RKO (cell line): ENCODE measurements at regions not wholly inside any gene's neighbourhood (a gene's known extent, or its start where the extent isn't known, plus 50 kb on each side); places are given as distances from the start of the nearest gene placed in this dataset.
A peak's percentile ranks its signal among the peaks of the same experiment; 100 is the strongest.

Experiments used
- DNase-seq: peaks from one replicate; pipeline ENCODE4 v3.0.0-alpha.2; 2016; ENCODE audit warnings: low spot score

GRCh38 chr1:219773110-219773509 lies 155.2 kb downstream of the SLC30A10 start:
- DNase-seq, result no peak

DNA sequence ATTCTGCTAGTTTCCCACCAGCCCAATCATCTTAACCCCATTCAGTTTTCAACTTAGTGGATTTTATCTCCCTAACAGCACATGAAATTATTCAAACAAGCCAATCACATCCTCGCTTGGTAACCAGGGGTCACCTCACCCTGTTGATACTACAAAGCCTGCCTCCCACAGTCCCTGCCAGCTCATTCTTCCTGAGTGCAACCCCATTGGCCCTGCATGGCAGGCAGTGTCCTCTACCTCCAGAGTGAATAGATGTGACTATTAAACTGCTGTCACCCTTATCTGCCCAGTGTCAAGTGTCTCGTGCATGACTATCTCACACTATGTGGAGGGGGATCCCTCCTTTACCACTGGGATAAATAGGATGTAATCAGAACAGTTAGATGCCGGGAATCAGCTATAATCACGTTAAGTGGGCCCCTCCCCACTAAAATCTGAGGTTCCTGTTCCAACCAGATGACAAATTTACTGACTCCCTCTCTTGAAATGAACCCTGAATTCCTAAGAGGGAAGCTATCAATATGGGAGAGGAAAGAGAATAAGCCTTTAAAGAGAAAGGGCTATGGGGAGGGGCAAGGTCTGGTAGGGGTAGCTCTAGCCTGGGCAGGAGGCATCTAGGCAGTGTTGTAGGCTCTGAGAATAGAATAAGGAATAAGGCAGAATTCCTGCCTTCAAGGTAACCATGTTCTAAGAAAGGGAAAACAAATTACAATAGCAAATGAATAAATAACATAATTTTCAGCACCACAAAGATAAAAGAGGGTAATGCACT lies 155.9 kb downstream of the SLC30A10 start:
- DNase-seq, result no peak

- peak; percentile 72 for DNase-seq
Observed at GRCh38 chr1:219771080-219771479, 157.3 kb downstream of the SLC30A10 start.

GRCh38 chr1:219763321-219763720 lies 150.4 kb upstream of the ZC3H11B start:
- no peak for DNase-seq

DNA sequence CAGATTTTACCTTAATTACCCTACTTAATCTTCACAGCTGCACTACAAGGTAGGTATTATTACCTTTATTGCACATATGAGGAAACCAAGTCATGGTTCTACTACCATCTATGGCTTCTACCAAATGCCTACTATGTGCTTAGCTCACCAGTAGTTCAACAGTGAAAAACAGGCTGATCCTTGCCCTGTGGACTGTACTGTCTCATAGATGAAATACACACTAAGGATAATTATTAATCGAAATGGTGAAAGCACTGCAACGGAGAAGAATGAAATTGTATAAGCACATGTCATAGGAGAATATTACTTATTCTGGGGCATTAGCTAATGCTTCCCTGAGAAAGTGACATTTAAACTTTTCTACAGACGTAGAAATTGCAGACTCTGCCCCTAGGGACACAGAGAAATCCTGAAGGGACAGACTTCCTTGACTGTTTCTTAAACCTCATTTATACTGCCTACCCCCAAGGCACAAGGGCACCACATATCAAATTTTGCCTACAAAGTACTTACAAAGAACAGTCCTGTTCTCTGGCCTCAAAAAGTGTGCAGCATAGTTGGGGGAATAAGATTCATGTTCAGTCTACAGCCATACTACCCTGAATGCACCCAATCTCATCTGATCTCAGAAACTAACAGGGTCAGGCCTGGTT lies 148.4 kb upstream of the ZC3H11B start:
- DNase-seq, result no peak

DNA sequence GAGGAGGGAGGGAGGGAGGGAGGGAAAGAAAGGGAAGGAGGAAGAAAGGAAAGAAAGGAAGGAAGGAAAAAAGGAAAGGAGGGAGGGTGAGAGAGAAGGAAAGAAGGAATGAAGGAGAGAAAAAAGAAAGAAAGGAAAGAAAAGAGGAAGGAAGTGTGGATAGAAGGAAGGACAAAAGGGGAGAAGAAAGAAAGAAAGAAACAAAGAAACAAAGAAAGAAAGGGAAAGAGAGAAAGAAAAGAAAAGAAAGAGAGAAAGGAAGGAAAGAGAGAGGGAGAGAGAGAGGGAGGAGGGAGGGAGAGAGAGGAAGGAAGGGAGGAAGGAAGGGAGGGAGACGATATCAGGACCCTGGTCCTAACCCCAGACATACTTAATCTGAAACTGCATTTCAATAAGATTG lies 146.2 kb upstream of the ZC3H11B start:
- DNase-seq, result no peak

- DNase-seq, result no peak
Observed at GRCh38 chr1:219757890-219758289, 145.0 kb upstream of the ZC3H11B start.

DNA sequence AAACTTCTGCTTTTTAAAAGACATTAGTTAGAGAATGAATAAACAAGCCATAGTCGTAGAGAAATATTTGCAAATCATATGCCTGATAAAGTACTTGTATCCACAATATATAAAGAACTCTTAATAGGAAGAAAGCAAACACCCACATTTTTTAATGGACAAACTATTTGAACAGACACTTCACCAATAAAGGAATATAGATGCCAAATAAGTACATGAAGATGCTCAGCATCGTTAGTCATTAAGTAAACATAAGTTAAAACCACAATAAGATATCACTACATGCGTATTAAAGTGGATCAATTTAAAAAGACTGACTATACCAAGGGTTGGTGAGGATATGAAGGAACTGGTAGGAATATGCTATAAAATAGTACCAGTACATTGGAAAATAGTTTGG lies 142.3 kb upstream of the ZC3H11B start:
- no peak for DNase-seq

GRCh38 chr1:219754767-219755166 lies 141.9 kb upstream of the ZC3H11B start:
- DNase-seq, result no peak

DNA sequence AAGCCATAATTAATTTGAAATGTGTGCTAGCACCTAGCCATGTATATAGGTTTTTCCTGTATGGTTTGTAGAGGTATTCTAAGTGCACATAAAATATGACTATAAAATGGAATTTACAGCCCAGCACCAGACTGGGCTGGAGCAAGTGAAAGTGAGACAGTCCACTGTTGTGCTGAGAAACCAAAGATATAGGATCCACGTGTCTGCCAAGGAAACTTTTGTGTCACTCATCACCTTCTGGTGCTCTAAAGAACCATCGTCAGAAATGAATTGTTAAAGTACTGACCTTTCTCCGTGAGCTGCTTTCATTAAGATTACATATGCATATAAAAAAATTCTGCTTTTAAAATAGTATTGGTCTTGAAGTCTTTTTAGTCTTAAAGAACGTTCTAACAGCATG lies 141.0 kb upstream of the ZC3H11B start:
- DNase-seq, result no peak

DNA sequence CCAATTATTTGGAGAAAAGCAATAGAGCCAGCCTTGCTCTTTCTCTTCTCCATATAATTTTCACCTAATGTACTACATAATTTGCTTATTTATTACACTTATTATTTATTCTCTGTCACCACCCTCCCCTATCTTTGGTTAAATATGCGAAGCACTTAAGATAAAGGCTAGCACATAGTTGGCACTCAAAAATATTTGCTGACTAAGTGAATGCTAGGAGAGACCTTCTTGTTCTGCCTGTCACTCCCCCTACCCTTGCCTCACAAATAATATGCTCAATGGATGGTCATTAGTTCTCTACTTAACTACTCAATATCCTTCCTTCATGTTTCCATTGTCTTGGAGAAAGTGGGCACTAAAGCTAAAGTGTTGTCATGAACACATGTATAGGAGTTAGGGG lies 139.7 kb upstream of the ZC3H11B start:
- no peak for DNase-seq

GRCh38 chr1:219751870-219752507 lies 139.1 kb upstream of the ZC3H11B start:
- DNase-seq, result no peak

- DNase-seq, result no peak
Observed at GRCh38 chr1:219749370-219749769, 136.5 kb upstream of the ZC3H11B start.

GRCh38 chr1:219746141-219746540 lies 133.2 kb upstream of the ZC3H11B start:
- DNase-seq, result no peak

- no peak for DNase-seq
Observed at GRCh38 chr1:219744652-219745469, 132.0 kb upstream of the ZC3H11B start.

DNA sequence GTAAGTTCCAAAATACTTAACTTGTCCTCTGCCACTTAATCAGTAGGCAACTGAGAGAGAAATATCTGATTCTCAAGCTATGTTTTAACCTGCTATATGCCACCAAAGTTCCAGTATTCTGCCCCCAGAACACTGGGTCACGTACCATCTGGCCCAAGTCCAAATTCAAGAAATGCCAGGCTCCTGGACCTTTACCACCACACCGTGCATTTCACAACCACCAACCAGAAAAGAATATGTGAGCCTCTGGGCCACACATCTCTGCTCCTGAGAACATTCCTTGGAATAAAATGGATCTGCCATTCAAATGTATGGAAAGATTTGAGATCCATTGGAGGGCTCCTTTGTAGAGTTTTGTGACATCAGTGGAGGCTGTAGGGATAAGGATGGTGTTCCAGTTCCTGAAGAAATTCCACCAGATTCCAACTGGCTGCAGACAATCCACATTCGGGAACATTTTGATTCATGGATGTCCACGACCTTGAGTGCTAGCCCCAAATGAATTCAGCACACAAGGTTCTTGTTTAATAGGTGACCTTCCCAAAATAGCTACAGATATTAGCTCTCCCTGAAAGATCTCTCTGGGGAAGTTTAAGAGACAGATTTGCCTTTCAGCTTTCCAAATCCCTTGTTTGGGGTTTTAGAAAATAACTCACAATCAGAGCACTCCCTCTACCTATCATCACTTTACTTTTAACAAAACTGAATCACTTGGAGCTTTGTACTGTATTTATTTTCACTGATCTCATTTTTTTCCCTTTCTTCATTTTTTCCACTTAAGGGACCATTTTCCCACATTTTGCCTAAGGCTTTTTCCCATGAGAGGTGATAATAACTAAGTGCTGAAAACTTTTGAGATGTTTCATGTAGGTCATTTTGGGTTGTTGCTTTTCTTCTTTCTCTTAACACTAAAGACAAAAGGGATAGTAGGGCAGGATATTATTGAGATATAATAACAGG lies 128.4 kb upstream of the ZC3H11B start:
- no peak for DNase-seq

GRCh38 chr1:219733511-219734174 lies 120.7 kb upstream of the ZC3H11B start:
- DNase-seq, result no peak

DNA sequence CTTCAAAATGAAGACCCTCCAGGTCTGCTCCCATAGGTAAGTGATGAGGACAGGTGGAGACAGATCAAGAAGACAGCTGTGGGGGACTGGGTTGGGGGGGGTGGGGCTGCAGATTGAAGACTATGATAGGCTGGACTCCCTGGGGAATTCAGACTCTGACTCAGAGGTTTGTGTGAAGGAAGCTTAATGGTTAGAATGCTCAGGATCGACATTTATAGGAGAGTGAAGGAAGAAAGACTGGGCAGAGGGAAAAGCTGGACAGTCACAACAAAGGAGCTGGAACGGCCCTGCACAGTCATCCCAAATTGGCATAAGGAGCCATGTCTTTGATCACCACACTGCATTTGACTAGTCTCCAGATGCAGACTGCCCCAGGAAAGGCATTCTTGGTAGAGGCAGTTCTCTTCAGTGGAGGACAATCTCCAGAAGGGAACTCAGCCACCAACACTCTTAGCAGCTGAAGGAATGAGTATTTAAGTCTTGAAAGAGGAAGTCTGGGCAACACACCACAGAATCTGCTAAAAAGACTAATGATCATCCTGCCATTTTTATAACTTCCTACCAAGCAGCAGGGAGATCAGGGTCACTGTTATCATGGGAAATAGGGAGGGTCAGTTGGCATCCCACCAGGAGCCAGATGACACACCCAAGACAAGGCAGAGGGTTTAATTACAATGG lies 120.0 kb upstream of the ZC3H11B start:
- no peak for DNase-seq

DNA sequence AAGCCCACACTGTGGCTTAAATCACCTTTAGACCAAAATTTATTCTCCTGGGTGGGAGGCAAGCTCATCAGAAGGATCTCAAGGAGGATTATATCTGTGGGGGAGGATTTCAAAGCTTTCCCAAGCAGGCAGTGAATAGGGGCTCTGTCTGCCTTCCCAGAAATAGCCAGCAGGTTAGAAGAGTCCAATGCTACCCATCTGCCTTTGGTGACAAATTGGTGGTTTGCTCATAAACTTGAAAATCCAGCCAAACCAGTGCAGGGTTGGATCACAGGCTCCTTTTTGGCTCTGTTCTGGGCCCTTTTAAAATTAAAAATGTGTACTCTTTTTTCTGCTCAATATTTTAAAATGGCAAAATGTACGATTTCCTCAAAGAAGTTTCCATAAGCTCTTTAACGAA lies 118.9 kb upstream of the ZC3H11B start:
- no peak for DNase-seq
